ENCODE measurements at regions not wholly inside any gene's neighbourhood (a gene's known extent, or its start where the extent isn't known, plus 50 kb on each side); places are given as distances from the start of the nearest gene placed in this dataset.

DNA sequence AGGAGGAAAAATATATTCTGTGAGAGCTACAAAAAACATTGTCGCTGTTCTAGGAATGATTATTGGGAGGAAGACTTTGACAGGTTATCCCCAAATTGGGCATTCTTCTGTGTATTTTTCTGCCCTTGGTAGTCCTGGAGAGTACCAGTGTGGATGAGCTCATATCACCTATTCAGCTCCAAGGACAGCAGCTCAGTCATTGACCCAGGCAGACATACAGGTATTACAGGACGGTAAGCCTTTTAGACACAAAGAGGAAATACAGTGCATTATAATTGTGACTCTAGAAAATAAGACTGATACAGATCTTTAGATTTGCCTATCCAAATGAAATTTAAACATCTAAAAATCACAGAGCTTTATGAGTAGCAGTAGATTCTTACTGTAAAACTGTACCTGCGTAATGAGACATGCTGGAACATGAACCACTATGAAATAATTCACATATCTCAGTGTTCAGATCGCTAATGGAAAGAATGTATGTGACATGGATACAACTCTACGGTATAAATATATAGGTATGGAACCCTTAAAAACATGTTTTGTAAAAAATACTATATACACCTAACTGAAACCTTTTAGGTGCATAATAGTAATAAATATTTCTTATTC, 56.0 kb downstream of the PLK2 start:
- no peaks in the 10 kb centered on the region for H3K9me2 ChIP-seq (replicated peaks; ENCODE audit: insufficient read depth, low read length)
- no peak overlapping the region for H3K9ac ChIP-seq (ENCODE audit: low read length)
- no peak overlapping the region for H2AFZ ChIP-seq (ENCODE audit: low read length)
- no peaks in the 10 kb centered on the region for H3K79me2 ChIP-seq (ENCODE audit: low read length)
- H3K9me3 ChIP-seq (replicated peaks; ENCODE audit: insufficient read depth, low read length) = no peaks in the 10 kb centered on the region
- no peaks in the 10 kb centered on the region for H4K20me1 ChIP-seq (ENCODE audit: insufficient read depth, low read length)
- no peaks in the 10 kb centered on the region for H3K4me1 ChIP-seq (ENCODE audit: low read length)
- no peak for DNase-seq
- no peak overlapping the region for H3K27ac ChIP-seq (ENCODE audit: low read length)
- H3F3A ChIP-seq (ENCODE audit: insufficient read depth, low read length) = no peaks in the 10 kb centered on the region
- no peaks in the 10 kb centered on the region for H3K36me3 ChIP-seq (replicated peaks; ENCODE audit: insufficient read depth, low read length)
- no peak for TF ChIP-seq EZH2 (optimal IDR thresholded peaks at IDR 0.05; ENCODE audit: low read depth, low read length)
- TF ChIP-seq, protein P1, sequence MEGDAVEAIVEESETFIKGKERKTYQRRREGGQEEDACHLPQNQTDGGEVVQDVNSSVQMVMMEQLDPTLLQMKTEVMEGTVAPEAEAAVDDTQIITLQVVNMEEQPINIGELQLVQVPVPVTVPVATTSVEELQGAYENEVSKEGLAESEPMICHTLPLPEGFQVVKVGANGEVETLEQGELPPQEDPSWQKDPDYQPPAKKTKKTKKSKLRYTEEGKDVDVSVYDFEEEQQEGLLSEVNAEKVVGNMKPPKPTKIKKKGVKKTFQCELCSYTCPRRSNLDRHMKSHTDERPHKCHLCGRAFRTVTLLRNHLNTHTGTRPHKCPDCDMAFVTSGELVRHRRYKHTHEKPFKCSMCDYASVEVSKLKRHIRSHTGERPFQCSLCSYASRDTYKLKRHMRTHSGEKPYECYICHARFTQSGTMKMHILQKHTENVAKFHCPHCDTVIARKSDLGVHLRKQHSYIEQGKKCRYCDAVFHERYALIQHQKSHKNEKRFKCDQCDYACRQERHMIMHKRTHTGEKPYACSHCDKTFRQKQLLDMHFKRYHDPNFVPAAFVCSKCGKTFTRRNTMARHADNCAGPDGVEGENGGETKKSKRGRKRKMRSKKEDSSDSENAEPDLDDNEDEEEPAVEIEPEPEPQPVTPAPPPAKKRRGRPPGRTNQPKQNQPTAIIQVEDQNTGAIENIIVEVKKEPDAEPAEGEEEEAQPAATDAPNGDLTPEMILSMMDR (IDR thresholded peaks at IDR 0.05; ENCODE audit: low read length) = no peak
- TF ChIP-seq EZH2phosphoT487 (IDR thresholded peaks at IDR 0.05; ENCODE audit: low read length) = no peak
- H3K27me3 ChIP-seq (replicated peaks; ENCODE audit: insufficient read depth, low read length) = no peaks in the 10 kb centered on the region
- H3K4me2 ChIP-seq (ENCODE audit: low read depth, low read length) = no peak overlapping the region
- no peak overlapping the region for H3K4me3 ChIP-seq (ENCODE audit: low read length)

DNA sequence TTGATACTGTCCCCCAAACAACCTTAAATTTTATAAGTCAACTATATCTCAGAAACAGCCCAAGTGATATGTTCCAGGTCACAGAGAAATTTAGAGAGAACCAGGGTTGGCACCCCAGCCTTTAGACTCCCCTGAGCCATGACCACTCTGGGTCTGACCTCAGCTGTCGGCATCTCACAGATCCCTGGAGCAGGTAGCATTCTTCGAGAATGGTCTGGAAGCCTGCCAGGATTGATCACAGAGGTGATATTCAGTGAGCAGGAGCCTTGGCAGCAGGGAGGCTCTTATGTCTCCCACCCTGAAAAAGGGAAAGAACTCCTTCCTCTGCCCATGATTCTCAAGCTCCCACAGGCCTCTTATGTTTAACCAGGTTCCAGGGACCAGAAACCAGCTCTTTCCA, 58.2 kb downstream of the PLK2 start:
- no peak overlapping the region for H3K4me2 ChIP-seq (ENCODE audit: low read depth, low read length)
- H4K20me1 ChIP-seq (ENCODE audit: insufficient read depth, low read length) = no peaks in the 10 kb centered on the region
- TF ChIP-seq, protein P1 (IDR thresholded peaks at IDR 0.05; ENCODE audit: low read length) = no peak
- TF ChIP-seq EZH2phosphoT487 (IDR thresholded peaks at IDR 0.05; ENCODE audit: low read length) = no peak
- no peak for TF ChIP-seq EZH2 (optimal IDR thresholded peaks at IDR 0.05; ENCODE audit: low read depth, low read length)
- H2AFZ ChIP-seq (ENCODE audit: low read length) = no peak overlapping the region
- no peak for DNase-seq
- no peak overlapping the region for H3K27ac ChIP-seq (ENCODE audit: low read length)
- H3K4me1 ChIP-seq (ENCODE audit: low read length) = no peaks in the 10 kb centered on the region
- no peaks in the 10 kb centered on the region for H3K27me3 ChIP-seq (replicated peaks; ENCODE audit: insufficient read depth, low read length)
- H3F3A ChIP-seq (ENCODE audit: insufficient read depth, low read length) = no peaks in the 10 kb centered on the region
- H3K9me2 ChIP-seq (replicated peaks; ENCODE audit: insufficient read depth, low read length) = no peaks in the 10 kb centered on the region
- no peak overlapping the region for H3K4me3 ChIP-seq (ENCODE audit: low read length)
- H3K9me3 ChIP-seq (replicated peaks; ENCODE audit: insufficient read depth, low read length) = no peaks in the 10 kb centered on the region
- no peak overlapping the region for H3K9ac ChIP-seq (ENCODE audit: low read length)
- H3K79me2 ChIP-seq (ENCODE audit: low read length) = no peaks in the 10 kb centered on the region
- no peaks in the 10 kb centered on the region for H3K36me3 ChIP-seq (replicated peaks; ENCODE audit: insufficient read depth, low read length)

DNA sequence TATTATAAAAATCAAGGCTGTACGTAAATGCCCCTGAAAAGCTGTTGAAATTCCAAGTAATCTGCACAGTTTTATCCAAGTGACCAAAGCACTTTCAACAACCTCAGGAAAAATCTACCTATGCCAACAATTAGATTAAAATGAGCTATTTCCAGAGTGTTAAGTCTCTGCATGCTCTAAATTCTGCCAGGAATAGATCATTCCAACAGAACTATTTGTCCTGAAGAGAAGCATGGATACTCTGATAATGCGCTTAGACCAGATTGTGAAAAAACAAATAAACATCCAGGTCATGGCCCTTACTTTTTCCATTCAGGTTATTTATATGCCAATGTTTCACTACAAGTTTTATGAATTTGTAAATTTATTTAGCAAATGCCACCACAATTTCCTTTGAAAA, 59.1 kb downstream of the PLK2 start:
- no peaks in the 10 kb centered on the region for H4K20me1 ChIP-seq (ENCODE audit: insufficient read depth, low read length)
- H3K4me1 ChIP-seq (ENCODE audit: low read length) = no peaks in the 10 kb centered on the region
- no peaks in the 10 kb centered on the region for H3K9me2 ChIP-seq (replicated peaks; ENCODE audit: insufficient read depth, low read length)
- H3K27ac ChIP-seq (ENCODE audit: low read length) = no peak overlapping the region
- no peak overlapping the region for H3K4me3 ChIP-seq (ENCODE audit: low read length)
- no peak overlapping the region for H3K4me2 ChIP-seq (ENCODE audit: low read depth, low read length)
- no peaks in the 10 kb centered on the region for H3K27me3 ChIP-seq (replicated peaks; ENCODE audit: insufficient read depth, low read length)
- H3K9ac ChIP-seq (ENCODE audit: low read length) = no peak overlapping the region
- TF ChIP-seq, protein P1 (IDR thresholded peaks at IDR 0.05; ENCODE audit: low read length) = no peak
- no peak for TF ChIP-seq EZH2phosphoT487 (IDR thresholded peaks at IDR 0.05; ENCODE audit: low read length)
- TF ChIP-seq EZH2 (optimal IDR thresholded peaks at IDR 0.05; ENCODE audit: low read depth, low read length) = no peak
- no peaks in the 10 kb centered on the region for H3F3A ChIP-seq (ENCODE audit: insufficient read depth, low read length)
- no peaks in the 10 kb centered on the region for H3K36me3 ChIP-seq (replicated peaks; ENCODE audit: insufficient read depth, low read length)
- H3K79me2 ChIP-seq (ENCODE audit: low read length) = no peaks in the 10 kb centered on the region
- no peaks in the 10 kb centered on the region for H3K9me3 ChIP-seq (replicated peaks; ENCODE audit: insufficient read depth, low read length)
- no peak overlapping the region for H2AFZ ChIP-seq (ENCODE audit: low read length)
- no peak for DNase-seq

Measured in MM.1S (cell line).